ENCODE measurements at regions not wholly inside any gene's neighbourhood (a gene's known extent, or its start where the extent isn't known, plus 50 kb on each side); places are given as distances from the start of the nearest gene placed in this dataset.

- TF ChIP-seq CTCF (IDR thresholded peaks at IDR 0.05; ENCODE audit: control insufficient read depth, extremely low read depth, insufficient read depth) = no peak
- no peak for DNase-seq (ENCODE audit: low read depth)
- no peak overlapping the region for H3K4me3 ChIP-seq (ENCODE audit: low read depth, low read length)
These were observed 1349.4 kb downstream of the CDH8 start for GRCh38 chr16:60686824-60687223.

- no peak overlapping the region for H3K4me3 ChIP-seq (ENCODE audit: low read depth, low read length)
- no peak for TF ChIP-seq CTCF (IDR thresholded peaks at IDR 0.05; ENCODE audit: control insufficient read depth, extremely low read depth, insufficient read depth)
- DNase-seq (ENCODE audit: low read depth) = no peak
These were observed 1352.2 kb downstream of the CDH8 start for GRCh38 chr16:60684002-60684401.

GRCh38 chr16:60682219-60682618 is 1354.0 kb downstream of the CDH8 start:
- H3K4me3 ChIP-seq (ENCODE audit: low read depth, low read length) = no peak overlapping the region
- DNase-seq (ENCODE audit: low read depth) = no peak
- TF ChIP-seq CTCF (IDR thresholded peaks at IDR 0.05; ENCODE audit: control insufficient read depth, extremely low read depth, insufficient read depth) = no peak

GRCh38 chr16:60681043-60681442 is 1355.2 kb downstream of the CDH8 start:
- TF ChIP-seq CTCF (IDR thresholded peaks at IDR 0.05; ENCODE audit: control insufficient read depth, extremely low read depth, insufficient read depth) = no peak
- no peak overlapping the region for H3K4me3 ChIP-seq (ENCODE audit: low read depth, low read length)
- DNase-seq (ENCODE audit: low read depth) = no peak

GRCh38 chr16:60675022-60675421 is 1361.2 kb downstream of the CDH8 start:
- H3K4me3 ChIP-seq (ENCODE audit: low read depth, low read length) = no peak overlapping the region
- no peak for DNase-seq (ENCODE audit: low read depth)
- no peak for TF ChIP-seq CTCF (IDR thresholded peaks at IDR 0.05; ENCODE audit: control insufficient read depth, extremely low read depth, insufficient read depth)

GRCh38 chr16:60674241-60674640 is 1362.0 kb downstream of the CDH8 start:
- H3K4me3 ChIP-seq (ENCODE audit: low read depth, low read length) = no peak overlapping the region
- no peak for DNase-seq (ENCODE audit: low read depth)
- TF ChIP-seq CTCF (IDR thresholded peaks at IDR 0.05; ENCODE audit: control insufficient read depth, extremely low read depth, insufficient read depth) = no peak

- no peak overlapping the region for H3K4me3 ChIP-seq (ENCODE audit: low read depth, low read length)
- DNase-seq (ENCODE audit: low read depth) = no peak
- TF ChIP-seq CTCF (IDR thresholded peaks at IDR 0.05; ENCODE audit: control insufficient read depth, extremely low read depth, insufficient read depth) = no peak
These were observed 1380.6 kb downstream of the CDH8 start for GRCh38 chr16:60655514-60656153.

Data from LNCaP clone FGC (cell line).